B cell (primary cell): ENCODE measurements at regions not wholly inside any gene's neighbourhood (a gene's known extent, or its start where the extent isn't known, plus 50 kb on each side); places are given as distances from the start of the nearest gene placed in this dataset.

Experiments used
- ATAC-seq: fragments of 200-7000 bp; cut with Tn5 transposase; one replicate; pipeline ENCODE4 v1.10.0; 2021; ENCODE audit warnings: low read depth, mild to moderate bottlenecking, moderate number of reproducible peaks, moderate library complexity
- CTCF ChIA-PET: fragments of 350-600 bp; sonication (Branson Sonifier 250); formaldehyde crosslinking; loops from one replicate; lab custom pipeline; 2021; ENCODE audit warnings: antibody characterized with exemption, inconsistent platforms; lab: Charles Lee
- POLR2A ChIA-PET: fragments of 350-600 bp; sonication (Branson Sonifier 250); formaldehyde crosslinking; loops from one replicate; lab custom pipeline; 2021; ENCODE audit warnings: antibody characterized with exemption; lab: Charles Lee
- DNase-seq: peaks from one replicate; pipeline ENCODE4 v3.0.0; 2013
- H2AFZ ChIP-seq: 2 replicates; pipeline ENCODE4 v1.6.1; 2012; ENCODE audit warnings: mild to moderate bottlenecking, low read depth, low read length; ENCODE audit not compliant: insufficient read depth, poor library complexity, severe bottlenecking
- H3K27ac ChIP-seq, 2 donors: 1 replicate in 1 of 2; 2 replicates in 1 of 2; pipeline ENCODE4 v1.5.1; 2012 to 2013; ENCODE audit warnings: low read length in 2 of 2, mild to moderate bottlenecking in 2 of 2, moderate library complexity in 1 of 2
- H3K27me3 ChIP-seq, 4 experiments: fragments of 200-600 bp in 1 of 4; sonication (generic) in 1 of 4; replicated peaks in 1 of 4; 1 replicate in 2 of 4; 2 replicates in 2 of 4; pipeline versions ENCODE4 v1.6.1 to v1.7.0; 2013 to 2016; ENCODE audit warnings: low read length in 3 of 4, mild to moderate bottlenecking in 2 of 4, mixed read lengths in 1 of 4, moderate library complexity in 1 of 4; ENCODE audit not compliant: insufficient read depth in 4 of 4, control insufficient read depth in 3 of 4; ENCODE audit errors: control extremely low read depth in 1 of 4
- H3K36me3 ChIP-seq, 2 experiments: replicated peaks in 1 of 2; 1 replicate in 1 of 2; 2 replicates in 1 of 2; pipeline versions ENCODE4 v1.6.1 to v1.7.1; 2013; ENCODE audit warnings: low read length in 1 of 2; ENCODE audit not compliant: insufficient read depth in 2 of 2, control insufficient read depth in 1 of 2; ENCODE audit errors: control extremely low read depth in 1 of 2, extremely low read depth in 1 of 2
- H3K4me1 ChIP-seq, 2 donors: fragments of 200-600 bp in 1 of 2; sonication (generic) in 1 of 2; 1 replicate in 1 of 2; 2 replicates in 1 of 2; pipeline versions ENCODE4 v1.5.1 to v1.6.1; 2013 to 2017; ENCODE audit warnings: low read length in 2 of 2; ENCODE audit not compliant: control insufficient read depth in 2 of 2, insufficient read depth in 2 of 2
- H3K4me2 ChIP-seq: replicated peaks from 2 replicates; pipeline ENCODE3; 2012; ENCODE audit warnings: mild to moderate bottlenecking, low read depth, low read length; ENCODE audit not compliant: poor library complexity, severe bottlenecking
- H3K4me3 ChIP-seq, 5 experiments: fragments of 200-600 bp in 1 of 5; sonication (generic) in 1 of 5; 1 replicate in 3 of 5; 2 replicates in 2 of 5; pipeline versions ENCODE4 v1.5.1 to v1.7.0; 2011 to 2016; ENCODE audit warnings: low read length in 4 of 5, mild to moderate bottlenecking in 4 of 5, low read depth in 2 of 5, control low read depth in 1 of 5, moderate library complexity in 1 of 5; ENCODE audit not compliant: insufficient read depth in 1 of 5; ENCODE audit errors: control extremely low read depth in 1 of 5, extremely low read depth in 1 of 5
- H3K79me2 ChIP-seq: fragments of 200-600 bp; sonication (generic); one replicate; pipeline ENCODE4 v1.6.0; 2016; ENCODE audit warnings: low read length; ENCODE audit not compliant: control insufficient read depth, insufficient read depth
- H3K9ac ChIP-seq: fragments of 200-600 bp; sonication (generic); 2 replicates; pipeline ENCODE4 v1.6.1; 2017; ENCODE audit warnings: mild to moderate bottlenecking, low read length, moderate library complexity
- H3K9me3 ChIP-seq, 3 donors: one replicate each; pipeline versions ENCODE4 v1.6.1 to v1.7.1; 2013; ENCODE audit warnings: low read length in 2 of 3; ENCODE audit not compliant: control insufficient read depth in 2 of 3, insufficient read depth in 1 of 3; ENCODE audit errors: control extremely low read depth in 1 of 3
- H4K20me1 ChIP-seq: 2 replicates; pipeline ENCODE4 v1.6.0; 2012; ENCODE audit warnings: mild to moderate bottlenecking, low read length; ENCODE audit not compliant: insufficient read depth, control insufficient read depth, poor library complexity, severe bottlenecking
- H3K27ac Mint-ChIP-seq: one replicate; pipeline ENCODE4 v1.8.0; 2021; ENCODE audit warnings: mixed read lengths
- H3K27me3 Mint-ChIP-seq: one replicate; pipeline ENCODE4 v1.8.0; 2021; ENCODE audit warnings: mixed read lengths
- H3K4me1 Mint-ChIP-seq: one replicate; pipeline ENCODE4 v1.8.0; 2021; ENCODE audit warnings: mixed read lengths
- H3K4me3 Mint-ChIP-seq: one replicate; pipeline ENCODE4 v1.8.0; 2021; ENCODE audit warnings: mixed read lengths
- H3K9me3 Mint-ChIP-seq: one replicate; pipeline ENCODE4 v1.8.0; 2022; ENCODE audit warnings: mixed read lengths; ENCODE audit not compliant: insufficient read depth
- CTCF ChIP-seq: fragments of 200-600 bp; IDR thresholded peaks from one replicate; pipeline ENCODE4 v1.8.0; 2022; ENCODE audit warnings: antibody characterized with exemption, mild to moderate bottlenecking
- EZH2 ChIP-seq: IDR thresholded peaks from 2 replicates; pipeline ENCODE4 v1.6.1; 2012; ENCODE audit warnings: borderline replicate concordance, low read depth, mild to moderate bottlenecking, moderate library complexity, low read length; ENCODE audit not compliant: insufficient read depth, poor library complexity, severe bottlenecking
- WGBS: methylation state at CpG from one replicate; pipeline ENCODE4 v1.1.5; 2013; ENCODE audit warnings: missing lambda C conversion rate; ENCODE audit not compliant: insufficient coverage; 5-methylcytosine and 5-hydroxymethylcytosine counted together
- intact Hi-C: fragments of 100-400 bp; cut with micrococcal nuclease; formaldehyde crosslinking; loops from one replicate; pipeline ENCODE4 v1.10.0; 2022

DNA sequence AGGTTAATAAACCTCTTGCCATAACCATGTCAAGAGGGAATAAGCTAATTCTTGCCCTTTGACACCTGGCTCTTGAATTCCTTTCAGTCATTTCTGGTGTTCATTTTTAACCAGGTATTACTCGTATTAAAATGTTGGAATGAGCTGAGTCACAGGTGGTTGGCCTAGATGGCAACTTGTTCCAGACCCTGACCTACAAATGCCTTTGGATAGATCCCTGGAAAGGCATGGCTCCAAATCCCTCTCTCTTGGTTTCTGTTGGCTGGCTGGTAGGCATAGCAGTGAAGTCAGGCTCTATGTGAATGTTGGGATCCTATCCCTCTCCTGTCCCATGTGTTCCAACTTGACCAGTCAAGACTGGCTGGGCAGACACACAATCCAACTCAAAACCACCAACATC is 277.1 kb upstream of the PROK2 start:
- H3K36me3 ChIP-seq: no peaks in the 10 kb centered on the region
- DNase-seq (no peak), ATAC-seq (no peak)
- ChIA-PET POLR2A (interaction anchor here (0.6 kb wide), 1 partner anchor 11 kb away, joined by 3 read pairs; no protein-coding TSS in a partner anchor), CTCF (interaction anchor here (0.6 kb wide), 1 partner anchor 625 kb away, joined by 3 read pairs; no protein-coding TSS in a partner anchor)
- H3K27ac Mint-ChIP-seq: no peak overlapping the region
- H3K4me3 Mint-ChIP-seq: no peak overlapping the region
- H3K27me3 Mint-ChIP-seq: peaks cover 6% of the 10 kb centered on the region
- no peak overlapping the region for H3K4me3 ChIP-seq
- WGBS: 100% methylated on average over 1 of the region's 1 CpG
- H3K4me2 ChIP-seq: no peak overlapping the region
- intact Hi-C loops: no loop called here
- no peaks in the 10 kb centered on the region for H4K20me1 ChIP-seq
- no peak overlapping the region for H2AFZ ChIP-seq
- no peak overlapping the region for H3K9ac ChIP-seq
- H3K9me3 Mint-ChIP-seq: peaks cover 5% of the 10 kb centered on the region
- H3K9me3 ChIP-seq: peaks cover 0 to 11% (median 9%) of the 10 kb centered on the region in 3 donors
- no peak overlapping the region for H3K27ac ChIP-seq
- peaks cover 0 to 10% (median 0%) of the 10 kb centered on the region in 4 experiments for H3K27me3 ChIP-seq
- no peaks in the 10 kb centered on the region for H3K4me1 ChIP-seq
- TF ChIP-seq CTCF (no peak), EZH2 (no peak)
- no peaks in the 10 kb centered on the region for H3K4me1 Mint-ChIP-seq
- H3K79me2 ChIP-seq: no peaks in the 10 kb centered on the region

GRCh38 chr3:72060447-72061034 is 275.6 kb upstream of the PROK2 start:
- no peaks in the 10 kb centered on the region for H4K20me1 ChIP-seq
- H3K9ac ChIP-seq: no peak overlapping the region
- DNase-seq (no peak), ATAC-seq (no peak)
- H3K36me3 ChIP-seq: no peaks in the 10 kb centered on the region
- intact Hi-C loops: no loop called here
- no peak overlapping the region for H2AFZ ChIP-seq
- H3K9me3 ChIP-seq: peaks cover 0 to 9% (median 8%) of the 10 kb centered on the region in 3 donors
- Mint-ChIP-seq H3K27me3 (peaks cover 6% of the 10 kb centered on the region), H3K4me3 (no peak overlapping the region), H3K27ac (no peak overlapping the region), H3K9me3 (peaks cover 4% of the 10 kb centered on the region), H3K4me1 (no peaks in the 10 kb centered on the region)
- ChIA-PET CTCF (no interaction called here), POLR2A (no interaction called here)
- TF ChIP-seq EZH2 (no peak), CTCF (no peak)
- H3K4me1 ChIP-seq: no peaks in the 10 kb centered on the region
- H3K4me3 ChIP-seq: no peak overlapping the region
- 100% methylated on average over 1 of the region's 5 CpGs for WGBS
- no peak overlapping the region for H3K4me2 ChIP-seq
- H3K27me3 ChIP-seq: peaks cover 0 to 3% (median 0%) of the 10 kb centered on the region in 4 experiments
- H3K27ac ChIP-seq: no peak overlapping the region
- no peaks in the 10 kb centered on the region for H3K79me2 ChIP-seq
